Panc1 (cell line): ENCODE measurements at regions not wholly inside any gene's neighbourhood (a gene's known extent, or its start where the extent isn't known, plus 50 kb on each side); places are given as distances from the start of the nearest gene placed in this dataset.

ENCODE experiments used
- ATAC-seq: fragments of 200-7000 bp; cut with Tn5 transposase; 2 replicates; pipeline ENCODE4 v1.9.1; 2020; ENCODE audit warnings: mild to moderate bottlenecking, moderate library complexity
- BruUV-seq: library from RNA; stranded (reverse); fragments of 400-500 nt; replicated peaks from 2 replicates; lab custom pipeline; 2021; lab: Mats Ljungman, UMichigan
- CTCF ChIA-PET: fragments of 300-600 bp; sonication (Branson Sonifier 250); formaldehyde crosslinking; loops from one replicate; lab custom pipeline; 2022; ENCODE audit warnings: antibody characterized with exemption; lab: Charles Lee
- POLR2A ChIA-PET: fragments of 300-600 bp; sonication (Branson Sonifier 250); formaldehyde crosslinking; loops from one replicate; lab custom pipeline; 2022; ENCODE audit warnings: antibody characterized with exemption; lab: Charles Lee
- DNase-seq: peaks from one replicate; pipeline ENCODE4 v3.0.0-alpha.2; 2010; ENCODE audit warnings: low read depth, low spot score
- H3K27ac ChIP-seq: 2 replicates; pipeline ENCODE4 v1.5.1; 2011; ENCODE audit warnings: mild to moderate bottlenecking, low read length, inconsistent platforms
- H3K27me3 ChIP-seq: fragments of 200-500 bp; sonication (Bioruptor generic); 2 replicates; pipeline ENCODE4 v1.6.0; 2014; ENCODE audit warnings: low read length, inconsistent platforms; ENCODE audit not compliant: control insufficient read depth, insufficient read depth
- H3K36me3 ChIP-seq: fragments of 200-500 bp; sonication (Bioruptor generic); 2 replicates; pipeline ENCODE4 v1.5.1; 2014; ENCODE audit warnings: inconsistent platforms, mild to moderate bottlenecking, low read length, moderate library complexity; ENCODE audit not compliant: control insufficient read depth, insufficient read depth
- H3K4me1 ChIP-seq: 2 replicates; pipeline ENCODE4 v1.5.1; 2011; ENCODE audit warnings: inconsistent platforms, mild to moderate bottlenecking, low read length, moderate library complexity; ENCODE audit not compliant: control insufficient read depth, insufficient read depth
- H3K4me3 ChIP-seq, 2 experiments: 2 replicates each; pipeline ENCODE4 v1.5.1; 2011 to 2012; ENCODE audit warnings: low read depth in 2 of 2, low read length in 2 of 2, mild to moderate bottlenecking in 2 of 2, inconsistent platforms in 1 of 2, moderate library complexity in 1 of 2
- H3K9me3 ChIP-seq: fragments of 200-500 bp; sonication (Bioruptor generic); 2 replicates; pipeline ENCODE4 v1.5.1; 2014; ENCODE audit warnings: low read depth, mild to moderate bottlenecking, inconsistent platforms, low read length, moderate library complexity; ENCODE audit not compliant: control insufficient read depth, insufficient read depth
- POLR2AphosphoS5 ChIP-seq: IDR thresholded peaks from 2 replicates; pipeline ENCODE4 v1.6.1; 2012; ENCODE audit warnings: mild to moderate bottlenecking, low read depth, low read length, moderate library complexity
- SIN3A ChIP-seq: IDR thresholded peaks from 2 replicates; pipeline ENCODE4 v1.6.1; 2012; ENCODE audit warnings: low read depth, mild to moderate bottlenecking, low read length, moderate library complexity, borderline replicate concordance; ENCODE audit not compliant: insufficient read depth
- TCF7L2 ChIP-seq: IDR thresholded peaks from 2 replicates; pipeline ENCODE4 v1.6.1; 2011; ENCODE audit warnings: mild to moderate bottlenecking, low read depth, low read length, inconsistent platforms
- in situ Hi-C: cut with HindIII; loops from 2 replicates; pipeline ENCODE4 v1.10.0; 2016; ENCODE audit warnings: low sequenced_read_pairs, low pct_unique_long_range_greater_than_20kb
- intact Hi-C: fragments of 100-400 bp; cut with micrococcal nuclease; formaldehyde crosslinking; loops from one replicate; pipeline ENCODE4 v1.10.0; 2022; ENCODE audit not compliant: unreplicated experiment
- TF ChIP-seq, protein P1 (sequence below), 2 experiments: IDR thresholded peaks; 2 replicates each; pipeline ENCODE4 v1.6.1; 2011 to 2012; ENCODE audit warnings: low read depth in 2 of 2, control low read depth in 1 of 2, low read length in 1 of 2, mild to moderate bottlenecking in 1 of 2, moderate library complexity in 1 of 2; ENCODE audit not compliant: insufficient read depth in 1 of 2
- TF ChIP-seq, protein P2 (sequence below): fragments of 450-650 bp; IDR thresholded peaks from 2 replicates; pipeline ENCODE4 v1.5.1; 2017; ENCODE audit warnings: mild to moderate bottlenecking

DNA sequence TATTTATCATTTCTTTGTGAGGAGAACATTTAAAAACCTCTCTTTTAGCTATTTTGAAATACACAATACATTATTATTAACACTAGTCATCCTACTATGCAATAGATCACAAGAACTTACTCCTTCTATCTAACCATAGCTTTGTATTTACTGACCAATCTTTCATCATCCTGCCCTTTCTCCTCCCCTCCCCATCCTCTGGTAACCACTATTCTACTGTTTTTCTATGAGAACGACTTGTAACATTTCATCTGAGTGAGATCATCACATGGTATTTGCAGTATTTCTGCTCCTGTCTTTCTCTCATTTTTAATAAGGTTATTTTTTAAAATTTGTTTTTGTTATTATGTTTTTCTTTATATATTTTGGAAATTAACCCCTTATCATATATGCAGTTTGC lies 331.8 kb downstream of the TEX13C start:
- no TSS peak for BruUV-seq
- CTCF ChIA-PET = no interaction called here
- POLR2A ChIA-PET = no interaction called here
- ATAC-seq (no peak), DNase-seq (no peak)
- TF ChIP-seq, protein P1, sequence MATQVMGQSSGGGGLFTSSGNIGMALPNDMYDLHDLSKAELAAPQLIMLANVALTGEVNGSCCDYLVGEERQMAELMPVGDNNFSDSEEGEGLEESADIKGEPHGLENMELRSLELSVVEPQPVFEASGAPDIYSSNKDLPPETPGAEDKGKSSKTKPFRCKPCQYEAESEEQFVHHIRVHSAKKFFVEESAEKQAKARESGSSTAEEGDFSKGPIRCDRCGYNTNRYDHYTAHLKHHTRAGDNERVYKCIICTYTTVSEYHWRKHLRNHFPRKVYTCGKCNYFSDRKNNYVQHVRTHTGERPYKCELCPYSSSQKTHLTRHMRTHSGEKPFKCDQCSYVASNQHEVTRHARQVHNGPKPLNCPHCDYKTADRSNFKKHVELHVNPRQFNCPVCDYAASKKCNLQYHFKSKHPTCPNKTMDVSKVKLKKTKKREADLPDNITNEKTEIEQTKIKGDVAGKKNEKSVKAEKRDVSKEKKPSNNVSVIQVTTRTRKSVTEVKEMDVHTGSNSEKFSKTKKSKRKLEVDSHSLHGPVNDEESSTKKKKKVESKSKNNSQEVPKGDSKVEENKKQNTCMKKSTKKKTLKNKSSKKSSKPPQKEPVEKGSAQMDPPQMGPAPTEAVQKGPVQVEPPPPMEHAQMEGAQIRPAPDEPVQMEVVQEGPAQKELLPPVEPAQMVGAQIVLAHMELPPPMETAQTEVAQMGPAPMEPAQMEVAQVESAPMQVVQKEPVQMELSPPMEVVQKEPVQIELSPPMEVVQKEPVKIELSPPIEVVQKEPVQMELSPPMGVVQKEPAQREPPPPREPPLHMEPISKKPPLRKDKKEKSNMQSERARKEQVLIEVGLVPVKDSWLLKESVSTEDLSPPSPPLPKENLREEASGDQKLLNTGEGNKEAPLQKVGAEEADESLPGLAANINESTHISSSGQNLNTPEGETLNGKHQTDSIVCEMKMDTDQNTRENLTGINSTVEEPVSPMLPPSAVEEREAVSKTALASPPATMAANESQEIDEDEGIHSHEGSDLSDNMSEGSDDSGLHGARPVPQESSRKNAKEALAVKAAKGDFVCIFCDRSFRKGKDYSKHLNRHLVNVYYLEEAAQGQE (IDR thresholded peaks at IDR 0.05; ENCODE audit: insufficient read depth in 1 of 2, low read depth in 2 of 2, low read length in 1 of 2) = no peak
- TF ChIP-seq POLR2AphosphoS5 = no peak
- TF ChIP-seq SIN3A = no peak
- no peak for TF ChIP-seq TCF7L2
- TF ChIP-seq, protein P2, sequence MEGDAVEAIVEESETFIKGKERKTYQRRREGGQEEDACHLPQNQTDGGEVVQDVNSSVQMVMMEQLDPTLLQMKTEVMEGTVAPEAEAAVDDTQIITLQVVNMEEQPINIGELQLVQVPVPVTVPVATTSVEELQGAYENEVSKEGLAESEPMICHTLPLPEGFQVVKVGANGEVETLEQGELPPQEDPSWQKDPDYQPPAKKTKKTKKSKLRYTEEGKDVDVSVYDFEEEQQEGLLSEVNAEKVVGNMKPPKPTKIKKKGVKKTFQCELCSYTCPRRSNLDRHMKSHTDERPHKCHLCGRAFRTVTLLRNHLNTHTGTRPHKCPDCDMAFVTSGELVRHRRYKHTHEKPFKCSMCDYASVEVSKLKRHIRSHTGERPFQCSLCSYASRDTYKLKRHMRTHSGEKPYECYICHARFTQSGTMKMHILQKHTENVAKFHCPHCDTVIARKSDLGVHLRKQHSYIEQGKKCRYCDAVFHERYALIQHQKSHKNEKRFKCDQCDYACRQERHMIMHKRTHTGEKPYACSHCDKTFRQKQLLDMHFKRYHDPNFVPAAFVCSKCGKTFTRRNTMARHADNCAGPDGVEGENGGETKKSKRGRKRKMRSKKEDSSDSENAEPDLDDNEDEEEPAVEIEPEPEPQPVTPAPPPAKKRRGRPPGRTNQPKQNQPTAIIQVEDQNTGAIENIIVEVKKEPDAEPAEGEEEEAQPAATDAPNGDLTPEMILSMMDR = no peak
- no peaks in the 10 kb centered on the region for H3K27me3 ChIP-seq
- no peak overlapping the region for H3K27ac ChIP-seq
- in situ Hi-C loops = no loop called here
- intact Hi-C loops = no loop called here
- no peaks in the 10 kb centered on the region for H3K36me3 ChIP-seq
- no peak overlapping the region for H3K4me3 ChIP-seq
- H3K9me3 ChIP-seq = no peaks in the 10 kb centered on the region
- no peaks in the 10 kb centered on the region for H3K4me1 ChIP-seq

DNA sequence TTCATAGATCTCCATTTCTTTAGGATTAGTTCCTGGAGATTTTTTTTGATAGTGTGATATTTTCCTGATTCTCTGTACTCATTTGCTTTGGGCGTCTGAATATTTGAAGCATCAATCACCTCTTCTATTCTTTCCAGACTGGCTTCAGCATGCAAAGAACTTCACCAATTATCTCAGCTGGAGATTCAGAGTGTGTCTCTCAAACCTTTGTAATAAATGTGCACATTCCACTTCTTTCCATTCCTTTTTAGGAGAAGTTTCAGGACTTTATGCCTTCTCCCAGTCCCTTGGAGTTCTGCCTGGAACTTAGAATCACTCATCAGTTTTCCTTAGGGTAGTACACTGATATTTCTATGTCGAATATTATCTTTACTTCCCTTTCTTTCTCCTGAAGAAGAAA lies 334.8 kb downstream of the TEX13C start:
- TF ChIP-seq, protein P1 (IDR thresholded peaks at IDR 0.05; ENCODE audit: insufficient read depth in 1 of 2, low read depth in 2 of 2, low read length in 1 of 2) = no peak
- no peak for TF ChIP-seq SIN3A
- TF ChIP-seq POLR2AphosphoS5 = no peak
- TF ChIP-seq, protein P2 = no peak
- no peak for TF ChIP-seq TCF7L2
- Histone ChIP-seq H3K4me3 (no peak overlapping the region), H3K4me1 (no peaks in the 10 kb centered on the region), H3K27me3 (no peaks in the 10 kb centered on the region), H3K36me3 (no peaks in the 10 kb centered on the region), H3K27ac (no peak overlapping the region), H3K9me3 (no peaks in the 10 kb centered on the region)
- ATAC-seq = no peak
- DNase-seq = no peak
- in situ Hi-C loops (no loop called here), intact Hi-C loops (no loop called here)
- POLR2A ChIA-PET = no interaction called here
- BruUV-seq = no TSS peak
- CTCF ChIA-PET = no interaction called here
